ENCODE measurements at regions not wholly inside any gene's neighbourhood (a gene's known extent, or its start where the extent isn't known, plus 50 kb on each side); places are given as distances from the start of the nearest gene placed in this dataset.

DNA sequence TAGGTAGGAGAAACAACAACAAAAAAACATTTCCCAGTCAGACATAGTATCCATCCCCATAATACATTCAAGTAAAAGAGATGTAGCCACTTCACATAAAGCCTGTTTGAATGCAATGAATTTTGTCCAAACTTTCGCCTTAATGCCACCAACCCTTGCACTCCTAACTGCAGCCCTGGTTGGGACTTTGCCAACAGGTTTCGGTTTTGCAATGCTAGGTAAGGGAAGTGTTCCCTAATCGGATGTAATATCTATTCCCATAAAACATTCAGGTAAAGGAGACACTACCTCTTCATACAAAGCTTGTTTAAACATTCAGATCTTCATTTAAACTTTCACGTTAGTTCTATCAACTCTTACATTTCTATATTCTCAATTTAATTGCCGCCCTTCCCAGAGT, 336.1 kb downstream of the DRD1 start:
- Mint-ChIP-seq H3K4me1 (ENCODE audit: low read depth in 2 of 2) (no peaks in the 10 kb centered on the region), H3K27ac (no peak overlapping the region), H3K27me3 (peaks cover under 1 to 9% of the 10 kb centered on the region in 2 donors), H3K36me3 (no peaks in the 10 kb centered on the region), H3K4me3 (no peak overlapping the region), H3K9me3 (peaks cover 3% of the 10 kb centered on the region)
- DNase-seq (ENCODE audit: low spot score): no peak
- no peak for ATAC-seq

DNA sequence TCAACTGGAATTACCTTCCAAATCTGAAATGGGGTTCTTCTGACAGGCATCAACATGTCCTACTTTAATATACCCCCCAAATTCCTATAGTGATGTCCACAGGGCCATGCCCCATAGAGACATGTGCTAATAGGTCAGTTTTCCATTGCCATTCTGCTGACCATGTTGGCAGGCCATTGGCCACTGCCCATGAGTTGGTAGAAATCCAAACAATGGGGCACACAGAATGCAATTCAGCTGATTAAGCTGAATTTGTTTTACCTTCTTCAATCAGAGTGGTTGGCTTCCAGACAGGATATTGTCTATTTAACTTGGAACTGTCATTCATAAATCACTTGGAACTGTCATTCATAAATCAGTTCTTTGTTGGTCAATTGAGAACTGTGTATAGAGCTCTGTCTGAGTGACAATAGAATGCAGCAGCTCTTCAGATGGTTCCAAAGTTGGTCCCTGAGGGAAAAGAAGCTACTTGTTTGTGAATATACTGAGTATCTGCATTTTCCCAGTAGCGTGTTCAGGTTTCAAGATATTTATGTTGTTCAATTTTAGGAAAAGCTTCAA, 336.9 kb downstream of the DRD1 start:
- Mint-ChIP-seq H3K27me3 (peaks cover 4 to 15% of the 10 kb centered on the region in 2 donors), H3K4me1 (ENCODE audit: low read depth in 2 of 2) (no peaks in the 10 kb centered on the region), H3K4me3 (no peak overlapping the region), H3K36me3 (no peaks in the 10 kb centered on the region), H3K9me3 (peaks cover 6% of the 10 kb centered on the region), H3K27ac (no peak overlapping the region)
- DNase-seq (ENCODE audit: low spot score) (no peak), ATAC-seq (no peak)

DNA sequence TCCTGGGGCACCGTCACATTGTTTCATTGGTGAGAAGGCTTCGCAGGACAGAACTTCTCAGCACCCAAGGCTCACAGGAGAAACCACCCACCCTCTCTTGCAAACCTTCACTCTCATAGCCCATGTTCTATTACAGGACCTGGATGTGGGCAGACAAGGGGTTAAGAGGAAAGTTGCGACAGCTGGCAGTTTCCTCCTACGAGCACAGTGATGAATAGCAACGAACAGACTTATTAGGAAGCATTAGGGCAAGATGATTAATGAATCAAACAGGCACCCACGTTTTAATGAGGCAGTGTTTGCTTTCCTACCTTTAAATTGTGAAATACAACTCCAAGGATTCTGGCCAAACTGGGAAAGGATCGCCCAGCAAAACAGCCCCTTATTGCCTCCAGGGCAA, 339.3 kb downstream of the DRD1 start:
- peaks cover 6% of the 10 kb centered on the region for H3K9me3 Mint-ChIP-seq
- H3K4me3 Mint-ChIP-seq: no peak overlapping the region
- H3K27me3 Mint-ChIP-seq: peaks cover 4 to 17% of the 10 kb centered on the region in 2 donors
- no peak overlapping the region for H3K27ac Mint-ChIP-seq
- no peaks in the 10 kb centered on the region for H3K4me1 Mint-ChIP-seq (ENCODE audit: low read depth in 2 of 2)
- no peak for ATAC-seq
- no peak for DNase-seq (ENCODE audit: low spot score)
- no peaks in the 10 kb centered on the region for H3K36me3 Mint-ChIP-seq

DNA sequence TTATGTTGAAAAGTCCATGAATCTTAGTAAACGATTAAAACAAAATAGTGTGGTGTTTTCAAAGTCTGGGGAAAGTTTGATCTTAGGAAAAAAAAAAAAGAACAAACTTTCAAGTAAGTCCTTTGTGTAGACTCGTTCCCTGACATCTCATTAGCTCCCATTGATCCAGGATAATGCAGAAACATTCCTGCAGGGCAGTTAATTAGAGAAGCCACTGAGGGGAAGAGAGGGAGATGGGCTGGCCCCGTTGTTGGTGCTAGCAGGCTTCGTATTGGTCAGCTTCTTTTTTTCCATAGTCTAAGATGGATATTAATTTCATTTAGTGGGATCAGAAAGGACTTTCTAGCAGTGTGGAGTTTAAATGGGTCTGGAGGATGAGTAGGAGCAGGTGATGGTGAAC, 340.2 kb downstream of the DRD1 start:
- ATAC-seq (no peak), DNase-seq (ENCODE audit: low spot score) (no peak)
- H3K36me3 Mint-ChIP-seq: no peaks in the 10 kb centered on the region
- H3K4me3 Mint-ChIP-seq: no peak overlapping the region
- H3K27ac Mint-ChIP-seq: no peak overlapping the region
- no peaks in the 10 kb centered on the region for H3K4me1 Mint-ChIP-seq (ENCODE audit: low read depth in 2 of 2)
- peaks cover 6 to 19% of the 10 kb centered on the region in 2 donors for H3K27me3 Mint-ChIP-seq
- peaks cover 4% of the 10 kb centered on the region for H3K9me3 Mint-ChIP-seq

DNA sequence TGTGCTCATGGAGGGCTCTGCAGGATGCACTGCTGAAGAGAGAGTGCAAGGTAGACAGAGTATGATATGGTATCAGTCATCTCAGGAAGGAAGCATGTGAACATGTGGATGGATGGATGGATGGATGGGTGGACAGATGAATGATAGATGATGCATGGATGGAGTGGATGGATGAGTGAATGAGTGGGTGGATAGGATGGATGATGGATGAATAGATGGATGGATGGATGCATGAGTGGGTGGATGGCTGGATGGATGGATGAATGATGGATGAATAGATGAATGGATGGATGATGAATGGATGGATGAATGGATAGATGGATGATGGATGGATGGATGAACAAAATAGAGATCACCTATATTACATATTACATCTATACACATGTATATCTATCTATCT, 341.3 kb downstream of the DRD1 start:
- Mint-ChIP-seq H3K4me1 (ENCODE audit: low read depth in 2 of 2) (no peaks in the 10 kb centered on the region), H3K36me3 (no peaks in the 10 kb centered on the region), H3K27ac (no peak overlapping the region), H3K4me3 (no peak overlapping the region), H3K27me3 (peaks cover 6 to 19% of the 10 kb centered on the region in 2 donors), H3K9me3 (peaks cover 4% of the 10 kb centered on the region)
- ATAC-seq (no peak), DNase-seq (ENCODE audit: low spot score) (no peak)

DNA sequence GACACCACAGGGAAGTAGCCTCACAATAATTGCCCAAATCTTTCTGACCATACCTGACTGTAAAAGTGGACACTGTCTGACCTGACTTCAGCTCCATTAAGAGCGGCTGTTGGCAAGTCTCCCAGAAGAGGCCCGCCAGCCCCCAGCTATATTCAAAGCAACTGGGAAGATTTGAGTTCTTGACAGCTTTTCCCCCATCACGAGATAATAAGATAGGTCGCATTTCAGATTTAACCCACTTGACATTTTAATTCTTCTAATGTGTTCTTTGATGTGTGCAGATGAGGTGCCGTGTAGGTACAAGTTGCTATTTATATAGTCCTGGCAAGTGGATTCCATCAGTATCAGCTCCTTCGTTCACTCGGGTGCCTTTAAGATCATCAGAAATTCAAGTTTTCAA, 345.7 kb downstream of the DRD1 start:
- H3K27ac Mint-ChIP-seq: no peak overlapping the region
- peaks cover 9 to 18% of the 10 kb centered on the region in 2 donors for H3K27me3 Mint-ChIP-seq
- DNase-seq (ENCODE audit: low spot score) (no peak), ATAC-seq (no peak)
- H3K36me3 Mint-ChIP-seq: no peaks in the 10 kb centered on the region
- no peaks in the 10 kb centered on the region for H3K4me1 Mint-ChIP-seq (ENCODE audit: low read depth in 2 of 2)
- H3K4me3 Mint-ChIP-seq: no peak overlapping the region
- peaks cover 4% of the 10 kb centered on the region for H3K9me3 Mint-ChIP-seq

DNA sequence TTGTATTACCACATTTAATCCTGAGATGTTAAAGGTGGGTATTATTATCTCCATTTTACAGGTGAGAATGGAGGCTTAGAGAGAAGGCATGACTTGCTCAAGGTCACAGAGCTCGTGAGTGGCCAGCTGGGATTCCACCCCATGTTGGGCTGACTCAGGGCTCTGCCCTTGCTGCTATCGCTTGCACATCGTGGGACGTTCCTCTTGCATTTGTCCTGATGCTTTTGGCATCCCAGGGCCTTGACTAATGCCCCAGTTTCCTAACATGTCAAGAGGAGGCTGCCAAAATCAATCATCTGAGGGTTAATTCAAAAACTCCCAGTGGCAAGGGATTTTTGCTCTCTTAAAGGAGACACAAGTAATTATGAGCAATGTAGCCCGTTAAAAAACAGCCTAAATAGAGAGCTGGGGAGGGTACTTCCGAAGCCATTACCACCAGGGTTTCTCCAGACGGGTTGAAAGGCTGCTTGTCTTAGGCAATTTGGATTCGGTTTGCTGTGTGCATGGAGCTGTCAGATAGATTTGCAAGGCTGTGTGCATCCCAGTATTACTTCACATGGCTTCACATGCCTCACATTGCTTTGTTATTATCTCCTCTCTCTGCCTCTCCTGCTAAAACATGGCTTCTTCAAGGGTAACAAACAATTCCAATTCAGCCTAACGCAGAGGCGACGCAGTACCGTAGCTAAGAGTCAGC, 347.4 kb downstream of the DRD1 start:
- Mint-ChIP-seq H3K4me3 (no peak overlapping the region), H3K27me3 (peaks cover 5 to 11% of the 10 kb centered on the region in 2 donors), H3K4me1 (ENCODE audit: low read depth in 2 of 2) (no peaks in the 10 kb centered on the region), H3K27ac (no peak overlapping the region), H3K36me3 (no peaks in the 10 kb centered on the region), H3K9me3 (no peaks in the 10 kb centered on the region)
- ATAC-seq (no peak), DNase-seq (ENCODE audit: low spot score) (no peak)

DNA sequence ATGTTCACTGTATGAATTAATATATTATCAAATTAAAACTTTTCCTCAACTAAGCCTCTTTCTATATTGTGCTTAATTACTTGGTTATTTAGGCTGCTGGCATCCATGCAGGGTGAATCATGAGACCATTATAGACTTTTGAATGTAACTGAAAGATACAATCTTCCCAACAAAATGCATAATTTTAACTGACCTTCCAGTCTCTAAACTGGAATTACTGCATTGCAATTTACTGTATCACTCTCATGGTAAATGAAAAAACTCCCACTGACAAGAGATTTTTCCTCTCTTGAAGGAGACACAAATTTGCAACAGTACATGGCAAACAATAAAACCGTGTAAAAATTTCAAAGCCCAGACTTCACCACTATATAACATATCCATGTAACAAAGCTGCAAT, 349.5 kb downstream of the DRD1 start:
- Mint-ChIP-seq H3K27ac (no peak overlapping the region), H3K4me1 (ENCODE audit: low read depth in 2 of 2) (no peaks in the 10 kb centered on the region), H3K36me3 (no peaks in the 10 kb centered on the region), H3K27me3 (peaks cover 3 to 7% of the 10 kb centered on the region in 2 donors), H3K4me3 (no peak overlapping the region), H3K9me3 (no peaks in the 10 kb centered on the region)
- DNase-seq (ENCODE audit: low spot score) (no peak), ATAC-seq (no peak)

DNA sequence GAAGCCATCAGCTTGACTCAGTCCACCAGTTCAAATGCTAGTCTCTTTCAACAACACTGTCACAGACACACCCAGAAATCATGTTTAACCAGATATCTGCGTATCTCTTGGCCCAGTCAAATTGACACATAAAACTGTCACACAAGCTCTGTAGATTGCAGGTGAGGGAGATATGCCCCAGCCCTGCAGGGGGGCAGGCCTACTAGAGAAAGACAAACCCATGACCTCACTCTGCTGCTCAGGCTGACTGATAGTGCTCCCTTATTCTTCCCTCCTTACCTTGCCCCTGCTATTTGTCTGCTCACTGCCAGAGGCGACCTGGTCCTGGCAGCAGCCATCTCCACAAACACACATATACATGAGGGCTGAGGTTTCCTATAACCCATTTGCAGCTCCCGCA, 351.3 kb downstream of the DRD1 start:
- Mint-ChIP-seq H3K27ac (no peak overlapping the region), H3K4me1 (ENCODE audit: low read depth in 2 of 2) (no peaks in the 10 kb centered on the region), H3K4me3 (no peak overlapping the region), H3K9me3 (no peaks in the 10 kb centered on the region), H3K27me3 (peaks cover 3 to 7% of the 10 kb centered on the region in 2 donors), H3K36me3 (no peaks in the 10 kb centered on the region)
- DNase-seq (ENCODE audit: low spot score): no peak
- peak in 1 of 2 donors; percentile 38 for ATAC-seq

DNA sequence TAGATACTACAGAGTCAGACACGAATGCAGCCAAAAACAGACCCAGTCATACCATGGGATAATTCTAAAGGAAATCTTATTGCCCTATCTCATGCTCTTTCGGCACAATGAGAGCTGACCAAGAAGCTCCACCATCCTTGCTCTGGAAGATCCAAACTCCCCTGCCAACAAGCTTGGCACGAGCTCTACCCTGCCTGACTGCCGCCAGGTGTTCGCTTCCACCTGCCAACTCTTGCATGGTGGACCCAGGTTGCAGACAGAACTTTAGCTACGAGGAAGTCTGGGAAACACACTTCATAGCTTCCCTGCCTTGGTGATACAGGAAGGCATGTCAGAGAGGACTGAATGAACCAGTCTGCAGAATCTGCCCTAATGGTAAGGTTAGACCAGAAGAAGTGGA, 355.0 kb downstream of the DRD1 start:
- Mint-ChIP-seq H3K4me1 (ENCODE audit: low read depth in 2 of 2) (no peaks in the 10 kb centered on the region), H3K36me3 (no peaks in the 10 kb centered on the region), H3K27me3 (peaks cover 0 to 10% of the 10 kb centered on the region in 2 donors), H3K27ac (no peak overlapping the region), H3K4me3 (no peak overlapping the region), H3K9me3 (peaks cover 3% of the 10 kb centered on the region)
- DNase-seq (ENCODE audit: low spot score) (no peak), ATAC-seq (no peak)

DNA sequence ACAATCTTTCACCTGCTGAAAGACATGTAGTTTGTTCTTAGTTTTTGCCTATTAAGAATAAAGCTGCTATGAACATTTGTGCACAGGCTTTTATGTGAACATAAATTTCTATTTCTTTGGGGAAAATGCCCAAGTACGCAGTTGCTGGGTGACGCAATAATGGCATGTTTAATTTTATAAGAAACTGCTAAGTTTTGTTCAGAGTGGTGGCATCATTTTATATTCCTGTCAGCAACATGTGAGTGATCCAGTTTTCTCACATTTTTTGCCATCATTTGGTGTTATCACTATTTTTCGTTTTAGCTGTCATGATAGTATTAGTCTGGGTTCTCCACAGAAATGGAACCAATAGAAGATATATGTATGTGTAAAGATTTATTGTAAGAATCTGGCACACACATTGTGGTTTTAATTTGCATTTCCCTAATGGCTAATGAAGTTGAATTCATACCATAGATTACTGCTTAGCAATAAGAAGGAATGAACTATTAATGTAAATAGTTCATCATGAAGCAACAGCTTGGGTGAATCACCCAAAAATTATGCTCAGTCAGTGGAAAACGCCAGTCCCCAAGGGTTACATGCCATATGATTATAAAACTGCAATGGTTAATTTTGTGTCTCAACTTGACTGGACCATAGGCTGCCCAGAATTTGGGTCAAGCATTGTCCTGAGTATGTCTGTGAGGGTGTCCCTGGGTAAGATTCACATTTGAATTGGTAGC, 358.6 kb downstream of the MSX2 start:
- ATAC-seq (no peak), DNase-seq (ENCODE audit: low spot score) (no peak)
- H3K9me3 Mint-ChIP-seq: peaks cover 3% of the 10 kb centered on the region
- no peaks in the 10 kb centered on the region for H3K36me3 Mint-ChIP-seq
- no peak overlapping the region for H3K27ac Mint-ChIP-seq
- H3K4me3 Mint-ChIP-seq: no peak overlapping the region
- H3K4me1 Mint-ChIP-seq (ENCODE audit: low read depth in 2 of 2): no peaks in the 10 kb centered on the region
- peaks cover 0 to 21% of the 10 kb centered on the region in 2 donors for H3K27me3 Mint-ChIP-seq

DNA sequence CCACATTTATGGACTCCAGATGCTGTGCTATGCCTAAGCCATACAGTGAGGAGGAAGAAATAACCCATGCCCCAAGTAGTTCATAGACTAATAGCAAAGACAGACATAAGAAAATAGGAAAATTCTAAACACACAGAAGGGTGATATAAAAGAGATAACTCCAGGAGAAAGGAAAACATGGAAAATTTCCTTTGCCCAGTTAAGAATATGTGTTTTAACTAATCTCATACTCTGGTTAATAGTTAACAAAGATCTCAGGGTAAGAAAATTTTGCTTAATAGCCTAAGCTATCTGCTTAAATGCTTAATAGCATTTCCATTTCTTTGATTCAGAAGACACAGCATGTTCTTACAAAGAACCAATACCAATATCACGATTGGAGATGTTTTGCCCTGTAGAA, 358.0 kb downstream of the MSX2 start:
- no peak for ATAC-seq
- no peaks in the 10 kb centered on the region for H3K36me3 Mint-ChIP-seq
- H3K27ac Mint-ChIP-seq: no peak overlapping the region
- H3K4me1 Mint-ChIP-seq (ENCODE audit: low read depth in 2 of 2): no peaks in the 10 kb centered on the region
- DNase-seq (ENCODE audit: low spot score): no peak
- no peak overlapping the region for H3K4me3 Mint-ChIP-seq
- H3K27me3 Mint-ChIP-seq: peaks cover 0 to 21% of the 10 kb centered on the region in 2 donors
- peaks cover 3% of the 10 kb centered on the region for H3K9me3 Mint-ChIP-seq

DNA sequence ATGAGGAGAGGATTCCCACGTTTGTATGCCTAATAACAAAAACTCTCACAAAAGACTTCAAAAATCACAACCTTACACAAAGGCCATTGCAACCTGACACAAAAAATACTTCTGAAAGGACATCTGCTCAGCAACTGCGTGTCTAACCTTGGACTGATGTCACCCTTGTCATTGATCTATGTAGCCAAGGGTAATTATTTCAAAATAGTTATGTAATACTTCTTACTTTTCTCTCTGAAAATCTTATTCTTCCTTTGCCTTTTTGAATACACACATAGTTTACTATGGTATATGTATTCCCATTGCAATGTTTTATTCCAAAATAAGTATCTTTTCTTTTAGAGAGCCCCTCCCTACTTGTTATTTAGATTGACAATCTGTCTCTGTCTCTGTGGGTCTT, 355.3 kb downstream of the MSX2 start:
- H3K36me3 Mint-ChIP-seq: no peaks in the 10 kb centered on the region
- H3K27me3 Mint-ChIP-seq: peaks cover 0 to 27% of the 10 kb centered on the region in 2 donors
- no peak for DNase-seq (ENCODE audit: low spot score)
- no peak for ATAC-seq
- no peaks in the 10 kb centered on the region for H3K4me1 Mint-ChIP-seq (ENCODE audit: low read depth in 2 of 2)
- no peaks in the 10 kb centered on the region for H3K9me3 Mint-ChIP-seq
- H3K4me3 Mint-ChIP-seq: no peak overlapping the region
- H3K27ac Mint-ChIP-seq: no peak overlapping the region

DNA sequence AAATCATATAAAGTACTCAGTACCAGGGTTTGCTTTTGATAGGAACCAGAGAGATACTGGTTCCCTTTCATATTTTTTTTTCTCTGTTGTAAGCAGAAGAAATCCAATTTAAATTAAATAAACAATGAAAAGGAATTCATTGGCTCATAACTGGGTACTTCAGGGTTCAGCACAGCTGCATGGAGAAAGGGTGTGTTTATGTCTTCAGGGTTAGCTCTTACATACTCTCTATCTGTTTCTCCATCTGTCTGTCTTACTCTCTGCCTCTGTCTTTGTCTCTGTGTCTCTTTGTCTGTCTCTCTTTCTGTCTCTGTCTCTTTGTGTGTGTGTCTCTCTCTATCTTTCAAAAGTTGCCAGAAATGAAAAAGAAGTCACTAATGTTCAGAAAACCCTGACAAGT, 345.9 kb downstream of the MSX2 start:
- Mint-ChIP-seq H3K27ac (no peak overlapping the region), H3K4me1 (ENCODE audit: low read depth in 2 of 2) (no peaks in the 10 kb centered on the region), H3K9me3 (no peaks in the 10 kb centered on the region), H3K36me3 (no peaks in the 10 kb centered on the region), H3K27me3 (peaks cover 0 to 28% of the 10 kb centered on the region in 2 donors), H3K4me3 (no peak overlapping the region)
- no peak for ATAC-seq
- no peak for DNase-seq (ENCODE audit: low spot score)

Measured in natural killer cell treated with Interleukin-12 subunit alpha and Interleukin-12 subunit beta and Interleukin-15 and Interleukin-18, amount 100 ng/mL, for 72 hours (primary cell).